Hepatocyte (in vitro differentiated cells): ENCODE measurements at regions not wholly inside any gene's neighbourhood (a gene's known extent, or its start where the extent isn't known, plus 50 kb on each side); places are given as distances from the start of the nearest gene placed in this dataset.

Experiments
- DNase-seq: peaks from one replicate; pipeline ENCODE4 v3.0.0-alpha.2; 2016; ENCODE audit warnings: low spot score
- H2AFZ ChIP-seq: fragments of 200-600 bp; sonication (generic); 2 replicates; pipeline ENCODE4 v1.6.0; 2016; ENCODE audit warnings: antibody characterized with exemption, mild to moderate bottlenecking
- H3K27ac ChIP-seq: fragments of 200-600 bp; sonication (generic); 2 replicates; pipeline ENCODE4 v1.5.1; 2016; ENCODE audit warnings: mild to moderate bottlenecking
- H3K27me3 ChIP-seq: fragments of 200-600 bp; sonication (generic); 2 replicates; pipeline ENCODE4 v1.6.1; 2016
- H3K36me3 ChIP-seq: fragments of 200-600 bp; sonication (generic); replicated peaks from 2 replicates; pipeline ENCODE4 v1.5.1; 2016; ENCODE audit warnings: low read depth; ENCODE audit not compliant: insufficient read depth
- H3K4me1 ChIP-seq: fragments of 200-600 bp; sonication (generic); 2 replicates; pipeline ENCODE4 v1.5.1; 2016; ENCODE audit warnings: mild to moderate bottlenecking, moderate library complexity; ENCODE audit not compliant: insufficient read depth
- H3K4me2 ChIP-seq: fragments of 200-600 bp; sonication (generic); 2 replicates; pipeline ENCODE4 v1.6.0; 2016
- H3K4me3 ChIP-seq: fragments of 200-600 bp; sonication (generic); 2 replicates; pipeline ENCODE4 v1.5.1; 2016; ENCODE audit warnings: mild to moderate bottlenecking
- H3K79me2 ChIP-seq: fragments of 200-600 bp; sonication (generic); 2 replicates; pipeline ENCODE4 v1.6.0; 2017; ENCODE audit warnings: mild to moderate bottlenecking
- H3K9me2 ChIP-seq: fragments of 200-600 bp; sonication (generic); replicated peaks from 2 replicates; pipeline ENCODE4 v1.6.0; 2017; ENCODE audit warnings: mild to moderate bottlenecking; ENCODE audit not compliant: insufficient read depth
- H3K9me3 ChIP-seq: fragments of 200-600 bp; sonication (generic); 2 replicates; pipeline ENCODE4 v1.5.1; 2016; ENCODE audit warnings: low read depth, mild to moderate bottlenecking
- H4K20me1 ChIP-seq: fragments of 200-600 bp; sonication (generic); 2 replicates; pipeline ENCODE4 v1.6.0; 2016; ENCODE audit warnings: mild to moderate bottlenecking; ENCODE audit not compliant: insufficient read depth, poor library complexity, severe bottlenecking
- CTCF ChIP-seq: fragments of 200-600 bp; sonication (generic); IDR thresholded peaks from 2 replicates; pipeline ENCODE4 v1.5.1; 2016; ENCODE audit warnings: antibody characterized with exemption, mild to moderate bottlenecking; ENCODE audit not compliant: poor library complexity
- EZH2 ChIP-seq: fragments of 200-600 bp; sonication (generic); IDR thresholded peaks from 2 replicates; pipeline ENCODE4 v1.6.1; 2016; ENCODE audit warnings: antibody characterized with exemption, mild to moderate bottlenecking, borderline replicate concordance
- EZH2phosphoT487 ChIP-seq: fragments of 200-600 bp; sonication (generic); IDR thresholded peaks from one replicate; pipeline ENCODE4 v1.6.1; 2018; ENCODE audit warnings: antibody characterized with exemption, mild to moderate bottlenecking, low read depth, moderate library complexity; ENCODE audit not compliant: unreplicated experiment, severe bottlenecking
- WGBS: methylation state at CpG from one replicate; pipeline ENCODE4 v1.1.6; 2016; ENCODE audit warnings: low lambda C conversion rate; ENCODE audit errors: missing lambda C conversion rate; 5-methylcytosine and 5-hydroxymethylcytosine counted together

GRCh38 chr5:72746736-72747135 lies 69.7 kb upstream of the TNPO1 start:
- no peak overlapping the region for H3K4me2 ChIP-seq
- 97% methylated on average over 5 of the region's 5 CpGs for WGBS
- no peak overlapping the region for H2AFZ ChIP-seq
- H3K9me2 ChIP-seq, result no peaks in the 10 kb centered on the region
- H3K36me3 ChIP-seq, result no peaks in the 10 kb centered on the region
- no peaks in the 10 kb centered on the region for H4K20me1 ChIP-seq
- no peak overlapping the region for H3K27ac ChIP-seq
- H3K4me3 ChIP-seq, result no peak overlapping the region
- no peak for DNase-seq
- no peaks in the 10 kb centered on the region for H3K4me1 ChIP-seq
- H3K9me3 ChIP-seq, result no peaks in the 10 kb centered on the region
- no peak for TF ChIP-seq CTCF
- TF ChIP-seq EZH2, result no peak
- no peaks in the 10 kb centered on the region for H3K79me2 ChIP-seq
- no peaks in the 10 kb centered on the region for H3K27me3 ChIP-seq

GRCh38 chr5:72744136-72744535 lies 72.3 kb upstream of the TNPO1 start:
- H3K27me3 ChIP-seq, result no peaks in the 10 kb centered on the region
- no peaks in the 10 kb centered on the region for H3K9me3 ChIP-seq
- H4K20me1 ChIP-seq, result no peaks in the 10 kb centered on the region
- no peaks in the 10 kb centered on the region for H3K36me3 ChIP-seq
- no peak overlapping the region for H3K27ac ChIP-seq
- no peak for DNase-seq
- TF ChIP-seq EZH2 (no peak), EZH2phosphoT487 (no peak), CTCF (no peak)
- no peaks in the 10 kb centered on the region for H3K79me2 ChIP-seq
- no peak overlapping the region for H3K4me2 ChIP-seq
- H3K4me3 ChIP-seq, result no peak overlapping the region
- no peak overlapping the region for H2AFZ ChIP-seq
- no peaks in the 10 kb centered on the region for H3K9me2 ChIP-seq
- no peaks in the 10 kb centered on the region for H3K4me1 ChIP-seq
- 89% methylated on average over 4 of the region's 4 CpGs for WGBS

DNA sequence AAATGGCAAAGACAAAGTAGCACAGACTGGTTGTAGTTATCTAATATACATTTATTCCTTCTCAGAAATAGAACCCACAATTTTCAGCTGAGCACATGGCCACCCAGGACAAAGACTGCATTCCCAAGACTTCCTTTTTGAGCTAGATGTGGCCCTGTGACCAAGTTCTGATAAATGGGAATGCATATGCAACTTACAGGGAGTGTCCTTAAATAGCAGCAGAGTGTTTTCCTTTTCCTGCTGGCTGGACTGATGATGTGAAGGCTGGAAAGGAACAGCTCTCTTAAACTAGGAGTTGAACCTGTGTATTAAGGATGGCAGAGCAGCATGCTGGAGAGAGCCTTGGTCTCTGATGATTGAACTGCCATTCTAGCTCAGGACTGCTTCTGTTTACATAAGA lies 74.7 kb upstream of the TNPO1 start:
- no peaks in the 10 kb centered on the region for H3K9me2 ChIP-seq

More for the DNA sequence above, 74.7 kb upstream of the TNPO1 start:
- TF ChIP-seq EZH2 (no peak), EZH2phosphoT487 (no peak), CTCF (no peak)
- Histone ChIP-seq H4K20me1 (no peaks in the 10 kb centered on the region), H3K27ac (no peak overlapping the region), H3K4me1 (no peaks in the 10 kb centered on the region), H3K36me3 (no peaks in the 10 kb centered on the region), H3K27me3 (no peaks in the 10 kb centered on the region), H3K4me2 (no peak overlapping the region), H3K9me3 (no peaks in the 10 kb centered on the region), H2AFZ (no peak overlapping the region), H3K79me2 (no peaks in the 10 kb centered on the region), H3K4me3 (no peak overlapping the region)
- no peak for DNase-seq
